ENCODE measurements at regions not wholly inside any gene's neighbourhood (a gene's known extent, or its start where the extent isn't known, plus 50 kb on each side); places are given as distances from the start of the nearest gene placed in this dataset.
A peak's percentile ranks its signal among the peaks of the same experiment; 100 is the strongest.

DNA sequence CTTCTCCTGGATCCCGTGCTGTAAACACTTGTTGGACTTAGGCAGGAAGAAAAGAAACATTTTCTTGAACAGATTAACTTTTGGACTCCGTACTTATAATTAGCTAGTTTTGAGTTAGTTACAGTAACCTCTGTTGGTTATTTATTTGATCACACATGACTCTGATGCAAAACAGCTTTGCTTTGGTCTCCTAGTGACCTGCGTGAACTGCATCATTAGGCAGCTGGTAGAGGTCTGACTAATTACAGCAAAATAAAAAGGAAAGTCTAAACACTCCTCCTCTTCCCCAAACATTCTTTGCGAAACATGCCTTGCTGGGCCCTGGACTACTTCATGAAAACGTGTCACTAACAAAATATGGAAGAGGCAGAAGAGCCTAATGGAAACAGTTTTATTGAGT lies 61.1 kb upstream of the ZFP64 start (continued):
- TF ChIP-seq, protein P1, sequence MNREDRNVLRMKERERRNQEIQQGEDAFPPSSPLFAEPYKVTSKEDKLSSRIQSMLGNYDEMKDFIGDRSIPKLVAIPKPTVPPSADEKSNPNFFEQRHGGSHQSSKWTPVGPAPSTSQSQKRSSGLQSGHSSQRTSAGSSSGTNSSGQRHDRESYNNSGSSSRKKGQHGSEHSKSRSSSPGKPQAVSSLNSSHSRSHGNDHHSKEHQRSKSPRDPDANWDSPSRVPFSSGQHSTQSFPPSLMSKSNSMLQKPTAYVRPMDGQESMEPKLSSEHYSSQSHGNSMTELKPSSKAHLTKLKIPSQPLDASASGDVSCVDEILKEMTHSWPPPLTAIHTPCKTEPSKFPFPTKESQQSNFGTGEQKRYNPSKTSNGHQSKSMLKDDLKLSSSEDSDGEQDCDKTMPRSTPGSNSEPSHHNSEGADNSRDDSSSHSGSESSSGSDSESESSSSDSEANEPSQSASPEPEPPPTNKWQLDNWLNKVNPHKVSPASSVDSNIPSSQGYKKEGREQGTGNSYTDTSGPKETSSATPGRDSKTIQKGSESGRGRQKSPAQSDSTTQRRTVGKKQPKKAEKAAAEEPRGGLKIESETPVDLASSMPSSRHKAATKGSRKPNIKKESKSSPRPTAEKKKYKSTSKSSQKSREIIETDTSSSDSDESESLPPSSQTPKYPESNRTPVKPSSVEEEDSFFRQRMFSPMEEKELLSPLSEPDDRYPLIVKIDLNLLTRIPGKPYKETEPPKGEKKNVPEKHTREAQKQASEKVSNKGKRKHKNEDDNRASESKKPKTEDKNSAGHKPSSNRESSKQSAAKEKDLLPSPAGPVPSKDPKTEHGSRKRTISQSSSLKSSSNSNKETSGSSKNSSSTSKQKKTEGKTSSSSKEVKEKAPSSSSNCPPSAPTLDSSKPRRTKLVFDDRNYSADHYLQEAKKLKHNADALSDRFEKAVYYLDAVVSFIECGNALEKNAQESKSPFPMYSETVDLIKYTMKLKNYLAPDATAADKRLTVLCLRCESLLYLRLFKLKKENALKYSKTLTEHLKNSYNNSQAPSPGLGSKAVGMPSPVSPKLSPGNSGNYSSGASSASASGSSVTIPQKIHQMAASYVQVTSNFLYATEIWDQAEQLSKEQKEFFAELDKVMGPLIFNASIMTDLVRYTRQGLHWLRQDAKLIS (CRISPR knock-in tag; IDR thresholded peaks at IDR 0.05), result no peak

DNA sequence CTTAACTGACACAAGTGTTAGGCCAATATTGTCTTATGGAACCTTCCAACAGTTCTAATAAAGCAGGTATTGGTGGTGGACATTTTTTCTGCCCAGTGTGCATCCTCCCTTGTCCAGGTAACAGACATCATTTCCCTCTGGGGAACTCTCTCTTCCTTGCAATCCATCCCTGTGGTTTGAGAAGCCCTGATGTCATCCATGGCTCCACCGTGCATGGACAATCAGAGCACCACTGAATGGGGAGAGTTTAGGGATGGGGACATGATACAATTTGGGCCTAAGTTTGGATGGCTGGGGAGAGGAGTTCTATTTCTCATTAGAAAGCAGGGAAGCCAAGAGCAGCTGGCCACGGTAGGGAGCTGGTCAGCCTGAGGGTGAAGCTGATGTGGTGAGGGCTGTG lies 60.2 kb upstream of the ZFP64 start:
- DNase-seq (ENCODE audit: low spot score), result no peak
- POLR2A ChIA-PET, result no interaction called here
- Histone ChIP-seq H3K79me2 (ENCODE audit: insufficient read depth, low read length) (no peaks in the 10 kb centered on the region), H4K20me1 (ENCODE audit: insufficient read depth, low read length) (no peaks in the 10 kb centered on the region), H3K9ac (ENCODE audit: insufficient read depth, low read depth, low read length) (no peak overlapping the region), H3K36me3 (replicated peaks in 1 of 2; ENCODE audit: control insufficient read depth in 1 of 2, insufficient read depth in 2 of 2, low read length in 2 of 2) (no peaks in the 10 kb centered on the region), H3K4me1 (ENCODE audit: insufficient read depth, low read length) (peaks cover 13% of the 10 kb centered on the region), H3K4me2 (ENCODE audit: low read depth, low read length) (no peak overlapping the region), H3K27ac (ENCODE audit: extremely low read length, insufficient read depth, low read length) (no peak overlapping the region), H2AFZ (ENCODE audit: low read length) (no peak overlapping the region), H3K4me3 (replicated peaks in 1 of 3; ENCODE audit: insufficient read depth in 1 of 3, low read depth in 2 of 3, low read length in 3 of 3) (no peak overlapping the region), H3K27me3 (ENCODE audit: control insufficient read depth in 1 of 2, insufficient read depth in 2 of 2, low read length in 2 of 2) (0 out of 5 replicates have a peak, but pooled peaks cover 0 to 4% of the 10 kb centered on the region in 2 experiments), H3K9me3 (ENCODE audit: low read length) (no peaks in the 10 kb centered on the region)
- FAIRE-seq, result no peak
- WGBS (ENCODE audit: low lambda C conversion rate), result 33% methylated on average over 2 of the region's 2 CpGs
- in situ Hi-C loops (cut with HindIII; ENCODE audit: extremely low pct_ligation_motif_present, low pct_unique_long_range_greater_than_20kb) (no loop called here), intact Hi-C loops (cut with micrococcal nuclease; ENCODE audit: unreplicated experiment) (no loop called here)
- BruUV-seq (replicated peaks), result no TSS peak
- CTCF ChIA-PET (ENCODE audit: low intra/inter-chr PET ratio, low total read pairs), result no interaction called here
- no peak; the same call in 2 of the 3 replicates for ATAC-seq
- TF ChIP-seq, protein P2, sequence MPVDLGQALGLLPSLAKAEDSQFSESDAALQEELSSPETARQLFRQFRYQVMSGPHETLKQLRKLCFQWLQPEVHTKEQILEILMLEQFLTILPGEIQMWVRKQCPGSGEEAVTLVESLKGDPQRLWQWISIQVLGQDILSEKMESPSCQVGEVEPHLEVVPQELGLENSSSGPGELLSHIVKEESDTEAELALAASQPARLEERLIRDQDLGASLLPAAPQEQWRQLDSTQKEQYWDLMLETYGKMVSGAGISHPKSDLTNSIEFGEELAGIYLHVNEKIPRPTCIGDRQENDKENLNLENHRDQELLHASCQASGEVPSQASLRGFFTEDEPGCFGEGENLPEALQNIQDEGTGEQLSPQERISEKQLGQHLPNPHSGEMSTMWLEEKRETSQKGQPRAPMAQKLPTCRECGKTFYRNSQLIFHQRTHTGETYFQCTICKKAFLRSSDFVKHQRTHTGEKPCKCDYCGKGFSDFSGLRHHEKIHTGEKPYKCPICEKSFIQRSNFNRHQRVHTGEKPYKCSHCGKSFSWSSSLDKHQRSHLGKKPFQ (CRISPR knock-in tag; IDR thresholded peaks at IDR 0.05; ENCODE audit: insufficient replicate concordance), result no peak
- TF ChIP-seq ELF3 (CRISPR knock-in tag; IDR thresholded peaks at IDR 0.05) (no peak), HNRNPH1 (optimal IDR thresholded peaks at IDR 0.05; ENCODE audit: low read depth, low read length) (no peak), FOSL1 (CRISPR knock-in tag; IDR thresholded peaks at IDR 0.05; ENCODE audit: borderline replicate concordance) (no peak), ELF4 (CRISPR knock-in tag; IDR thresholded peaks at IDR 0.05; ENCODE audit: borderline replicate concordance) (no peak), ADNP (CRISPR knock-in tag; IDR thresholded peaks at IDR 0.05) (no peak), ZNF839 (CRISPR knock-in tag; IDR thresholded peaks at IDR 0.05; ENCODE audit: borderline replicate concordance) (no peak), ATF7 (IDR thresholded peaks at IDR 0.05) (peak; percentile 96), ATF7 (CRISPR knock-in tag; IDR thresholded peaks at IDR 0.05) (no peak), ZNF7 (CRISPR knock-in tag; IDR thresholded peaks at IDR 0.05) (no peak), ZFP36L1 (CRISPR knock-in tag; IDR thresholded peaks at IDR 0.05) (no peak)
- TF ChIP-seq, protein P3, sequence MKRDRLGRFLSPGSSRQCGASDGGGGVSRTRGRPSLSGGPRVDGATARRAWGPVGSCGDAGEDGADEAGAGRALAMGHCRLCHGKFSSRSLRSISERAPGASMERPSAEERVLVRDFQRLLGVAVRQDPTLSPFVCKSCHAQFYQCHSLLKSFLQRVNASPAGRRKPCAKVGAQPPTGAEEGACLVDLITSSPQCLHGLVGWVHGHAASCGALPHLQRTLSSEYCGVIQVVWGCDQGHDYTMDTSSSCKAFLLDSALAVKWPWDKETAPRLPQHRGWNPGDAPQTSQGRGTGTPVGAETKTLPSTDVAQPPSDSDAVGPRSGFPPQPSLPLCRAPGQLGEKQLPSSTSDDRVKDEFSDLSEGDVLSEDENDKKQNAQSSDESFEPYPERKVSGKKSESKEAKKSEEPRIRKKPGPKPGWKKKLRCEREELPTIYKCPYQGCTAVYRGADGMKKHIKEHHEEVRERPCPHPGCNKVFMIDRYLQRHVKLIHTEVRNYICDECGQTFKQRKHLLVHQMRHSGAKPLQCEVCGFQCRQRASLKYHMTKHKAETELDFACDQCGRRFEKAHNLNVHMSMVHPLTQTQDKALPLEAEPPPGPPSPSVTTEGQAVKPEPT (CRISPR knock-in tag; IDR thresholded peaks at IDR 0.05; ENCODE audit: low read depth), result no peak
- TF ChIP-seq, protein P4, sequence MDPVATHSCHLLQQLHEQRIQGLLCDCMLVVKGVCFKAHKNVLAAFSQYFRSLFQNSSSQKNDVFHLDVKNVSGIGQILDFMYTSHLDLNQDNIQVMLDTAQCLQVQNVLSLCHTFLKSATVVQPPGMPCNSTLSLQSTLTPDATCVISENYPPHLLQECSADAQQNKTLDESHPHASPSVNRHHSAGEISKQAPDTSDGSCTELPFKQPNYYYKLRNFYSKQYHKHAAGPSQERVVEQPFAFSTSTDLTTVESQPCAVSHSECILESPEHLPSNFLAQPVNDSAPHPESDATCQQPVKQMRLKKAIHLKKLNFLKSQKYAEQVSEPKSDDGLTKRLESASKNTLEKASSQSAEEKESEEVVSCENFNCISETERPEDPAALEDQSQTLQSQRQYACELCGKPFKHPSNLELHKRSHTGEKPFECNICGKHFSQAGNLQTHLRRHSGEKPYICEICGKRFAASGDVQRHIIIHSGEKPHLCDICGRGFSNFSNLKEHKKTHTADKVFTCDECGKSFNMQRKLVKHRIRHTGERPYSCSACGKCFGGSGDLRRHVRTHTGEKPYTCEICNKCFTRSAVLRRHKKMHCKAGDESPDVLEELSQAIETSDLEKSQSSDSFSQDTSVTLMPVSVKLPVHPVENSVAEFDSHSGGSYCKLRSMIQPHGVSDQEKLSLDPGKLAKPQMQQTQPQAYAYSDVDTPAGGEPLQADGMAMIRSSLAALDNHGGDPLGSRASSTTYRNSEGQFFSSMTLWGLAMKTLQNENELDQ (CRISPR knock-in tag; IDR thresholded peaks at IDR 0.05; ENCODE audit: borderline replicate concordance), result no peak
